ENCODE measurements at regions not wholly inside any gene's neighbourhood (a gene's known extent, or its start where the extent isn't known, plus 50 kb on each side); places are given as distances from the start of the nearest gene placed in this dataset.

- no peak for TF ChIP-seq CTCF (IDR thresholded peaks at IDR 0.05; ENCODE audit: control extremely low read depth in 1 of 3, insufficient read depth in 1 of 3, low read depth in 1 of 3, low read length in 3 of 3)
- TF ChIP-seq JUN (IDR thresholded peaks at IDR 0.05; ENCODE audit: low read depth, low read length): no peak
- no peak for TF ChIP-seq BACH1 (IDR thresholded peaks at IDR 0.05; ENCODE audit: low read length)
- no peak for TF ChIP-seq YY1 (IDR thresholded peaks at IDR 0.05; ENCODE audit: low read depth, low read length)
- no peak for TF ChIP-seq ZNF274 (IDR thresholded peaks at IDR 0.05; ENCODE audit: borderline replicate concordance, extremely low read depth, low read length)
- no peak for TF ChIP-seq BCL11A (IDR thresholded peaks at IDR 0.05; ENCODE audit: low read depth in 2 of 2, low read length in 2 of 2)
- TF ChIP-seq KDM1A (IDR thresholded peaks at IDR 0.05; ENCODE audit: borderline replicate concordance, low read length): no peak
- no peak for TF ChIP-seq POLR2A (IDR thresholded peaks at IDR 0.05; ENCODE audit: control extremely low read depth in 1 of 2, low read depth in 2 of 2, low read length in 2 of 2)
- no peak for TF ChIP-seq NANOG (IDR thresholded peaks at IDR 0.05; ENCODE audit: insufficient read depth, low read depth, low read length, poor library complexity, severe bottlenecking)
- no peak for TF ChIP-seq RFX5 (IDR thresholded peaks at IDR 0.05; ENCODE audit: borderline replicate concordance, low read depth, low read length)
- no peak for TF ChIP-seq SIN3A (conservative IDR thresholded peaks at IDR 0.05 in 1 of 2, IDR thresholded peaks at IDR 0.05 in 1 of 2; ENCODE audit: low read depth in 1 of 2, low read length in 2 of 2)
Measured at GRCh38 chr4:14842964-14843630, 159.2 kb upstream of the CPEB2 start.

All from H1 (cell line).